H1 (cell line): ENCODE measurements at regions not wholly inside any gene's neighbourhood (a gene's known extent, or its start where the extent isn't known, plus 50 kb on each side); places are given as distances from the start of the nearest gene placed in this dataset.

Experiments used
- CTCF ChIA-PET: fragments of 300-600 bp; sonication (Branson Sonifier 250); formaldehyde crosslinking; loops from one replicate; lab custom pipeline; 2021; ENCODE audit not compliant: partially characterized antibody; lab: Charles Lee
- POLR2A ChIA-PET: fragments of 300-600 bp; sonication (Branson Sonifier 250); formaldehyde crosslinking; loops from one replicate; lab custom pipeline; 2021; ENCODE audit warnings: inconsistent platforms; ENCODE audit not compliant: partially characterized antibody; lab: Charles Lee
- DNase-seq, 2 experiments: peaks; one replicate each; pipeline versions ENCODE4 v3.0.0 to v3.0.0-alpha.2; 2010 to 2022; ENCODE audit warnings: low spot score in 2 of 2, low read depth in 1 of 2, mixed read lengths in 1 of 2
- FAIRE-seq: peaks from 2 replicates; lab custom pipeline; 2011; peaks lifted over from hg19 to GRCh38; lab: Jason Lieb, UNC
- H2AFZ ChIP-seq: 2 replicates; pipeline ENCODE4 v1.8.1; 2012; ENCODE audit warnings: low read length, inconsistent platforms
- H2AK5ac ChIP-seq: 2 replicates; pipeline ENCODE4 v1.6.1; 2013; ENCODE audit warnings: low read depth, low read length
- H2BK120ac ChIP-seq: replicated peaks from 2 replicates; pipeline ENCODE3; 2013; ENCODE audit warnings: low read depth, low read length, inconsistent platforms
- H2BK12ac ChIP-seq: 2 replicates; pipeline ENCODE4 v1.6.1; 2013; ENCODE audit warnings: low read depth, low read length
- H2BK15ac ChIP-seq: 2 replicates; pipeline ENCODE4 v1.6.1; 2013; ENCODE audit warnings: low read length
- H2BK20ac ChIP-seq: 2 replicates; pipeline ENCODE4 v1.6.1; 2013; ENCODE audit warnings: low read length
- H2BK5ac ChIP-seq: 2 replicates; pipeline ENCODE4 v1.6.1; 2013; ENCODE audit warnings: low read depth, low read length
- H3K14ac ChIP-seq: 2 replicates; pipeline ENCODE4 v1.6.1; 2013; ENCODE audit warnings: inconsistent platforms; ENCODE audit not compliant: insufficient read length
- H3K18ac ChIP-seq: 2 replicates; pipeline ENCODE4 v1.6.1; 2013; ENCODE audit warnings: low read length; ENCODE audit errors: extremely low read depth
- H3K23ac ChIP-seq: 2 replicates; pipeline ENCODE4 v1.6.1; 2013; ENCODE audit warnings: inconsistent platforms; ENCODE audit not compliant: insufficient read length
- H3K23me2 ChIP-seq: 2 replicates; pipeline ENCODE4 v1.6.1; 2013; ENCODE audit warnings: low read depth, low read length
- H3K27ac ChIP-seq: 2 replicates; pipeline ENCODE4 v1.6.1; 2011; ENCODE audit warnings: low read depth, low read length, inconsistent platforms
- H3K27me3 ChIP-seq, 4 experiments: replicated peaks in 1 of 4; 1 replicate in 1 of 4; 2 replicates in 3 of 4; pipeline versions ENCODE4 v1.6.1 to v1.8.1; 2011 to 2013; ENCODE audit warnings: low read length in 3 of 4, mild to moderate bottlenecking in 3 of 4, inconsistent platforms in 2 of 4, mixed read lengths in 2 of 4, moderate library complexity in 1 of 4; ENCODE audit not compliant: control insufficient read depth in 3 of 4, insufficient read depth in 3 of 4; ENCODE audit errors: extremely low read depth in 1 of 4
- H3K36me3 ChIP-seq, 4 experiments: 2 replicates each; pipeline versions ENCODE4 v1.6.1 to v1.8.1; 2011 to 2013; ENCODE audit warnings: mild to moderate bottlenecking in 4 of 4, low read length in 3 of 4, moderate library complexity in 2 of 4, control low read depth in 1 of 4, inconsistent platforms in 1 of 4; ENCODE audit not compliant: insufficient read depth in 4 of 4, control insufficient read depth in 2 of 4
- H3K4ac ChIP-seq: replicated peaks from 2 replicates; pipeline ENCODE3; 2013; ENCODE audit warnings: low read length, low read depth, mixed read lengths, inconsistent platforms; ENCODE audit not compliant: insufficient read length
- H3K4me1 ChIP-seq, 4 experiments: replicated peaks in 1 of 4; 1 replicate in 1 of 4; 2 replicates in 3 of 4; pipeline versions ENCODE4 v1.6.1 to v1.8.1; 2011 to 2013; ENCODE audit warnings: low read length in 3 of 4, inconsistent platforms in 2 of 4, mixed read lengths in 1 of 4; ENCODE audit not compliant: insufficient read depth in 4 of 4, control insufficient read depth in 3 of 4
- H3K4me2 ChIP-seq, 2 experiments: 2 replicates each; pipeline versions ENCODE4 v1.6.1 to v1.8.1; 2011 to 2013; ENCODE audit warnings: low read depth in 2 of 2, low read length in 2 of 2, control low read depth in 1 of 2, inconsistent platforms in 1 of 2, mild to moderate bottlenecking in 1 of 2; ENCODE audit not compliant: insufficient read depth in 1 of 2
- H3K4me3 ChIP-seq, 4 experiments: fragments of 200-600, 300-600 bp in 1 of 4; sonication (generic), shearing (Covaris generic), sonication (Bioruptor Twin) in 1 of 4; 2 replicates each; pipeline versions ENCODE4 v1.5.1 to v1.8.1; 2011 to 2016; ENCODE audit warnings: low read length in 4 of 4, low read depth in 3 of 4, control low read depth in 2 of 4, inconsistent platforms in 2 of 4, mild to moderate bottlenecking in 2 of 4, mixed read lengths in 1 of 4, moderate library complexity in 1 of 4; ENCODE audit not compliant: insufficient read depth in 2 of 4; ENCODE audit errors: extremely low read depth in 1 of 4
- H3K56ac ChIP-seq: replicated peaks from 2 replicates; pipeline ENCODE3; 2013; ENCODE audit warnings: low read depth, mild to moderate bottlenecking, mixed read lengths, low read length, inconsistent platforms; ENCODE audit not compliant: insufficient read length
- H3K79me1 ChIP-seq: 2 replicates; pipeline ENCODE4 v1.6.1; 2013; ENCODE audit warnings: low read depth, low read length, control low read depth
- H3K79me2 ChIP-seq, 2 experiments: 2 replicates each; pipeline versions ENCODE4 v1.6.1 to v1.8.1; 2012 to 2013; ENCODE audit warnings: low read length in 2 of 2, mild to moderate bottlenecking in 2 of 2, inconsistent platforms in 1 of 2; ENCODE audit not compliant: insufficient read depth in 2 of 2, control insufficient read depth in 1 of 2
- H3K9ac ChIP-seq, 4 experiments: replicated peaks in 1 of 4; 1 replicate in 1 of 4; 2 replicates in 3 of 4; pipeline versions ENCODE4 v1.6.1 to v1.8.1; 2011 to 2013; ENCODE audit warnings: low read depth in 3 of 4, low read length in 3 of 4, control low read depth in 2 of 4, mild to moderate bottlenecking in 2 of 4, moderate library complexity in 2 of 4, inconsistent platforms in 1 of 4; ENCODE audit errors: extremely low read depth in 1 of 4
- H3K9me3 ChIP-seq, 2 experiments: 2 replicates each; pipeline versions ENCODE4 v1.6.1 to v1.8.1; 2012 to 2013; ENCODE audit warnings: mild to moderate bottlenecking in 2 of 2, moderate library complexity in 2 of 2, control low read depth in 1 of 2, inconsistent platforms in 1 of 2, low read depth in 1 of 2, low read length in 1 of 2, mixed read lengths in 1 of 2; ENCODE audit not compliant: insufficient read depth in 2 of 2
- H4K20me1 ChIP-seq, 2 experiments: replicated peaks in 1 of 2; 2 replicates each; pipeline versions ENCODE3 to v1.8.1; 2011 to 2013; ENCODE audit warnings: inconsistent platforms in 2 of 2, low read length in 2 of 2, mild to moderate bottlenecking in 1 of 2; ENCODE audit not compliant: insufficient read depth in 2 of 2, control insufficient read depth in 1 of 2
- H4K5ac ChIP-seq: 2 replicates; pipeline ENCODE4 v1.6.1; 2013; ENCODE audit warnings: low read length, low read depth, mixed read lengths, inconsistent platforms; ENCODE audit not compliant: insufficient read length
- H4K8ac ChIP-seq: 2 replicates; pipeline ENCODE4 v1.8.0; 2013; ENCODE audit warnings: mild to moderate bottlenecking, moderate library complexity, low read length, inconsistent platforms; ENCODE audit not compliant: insufficient read depth; ENCODE audit errors: extremely low read depth
- H4K91ac ChIP-seq: replicated peaks from 2 replicates; pipeline ENCODE3; 2013; ENCODE audit warnings: low read length, mixed read lengths, inconsistent platforms; ENCODE audit not compliant: insufficient read length
- CBX5 ChIP-seq: fragments of 300-800, 300-1000 bp; sonication (generic); IDR thresholded peaks from 2 replicates; pipeline ENCODE4 v1.7.1; 2016; ENCODE audit warnings: antibody characterized with exemption, low read length, low read depth
- CBX8 ChIP-seq: fragments of 300-800, 300-1000 bp; sonication (generic); IDR thresholded peaks from 2 replicates; pipeline ENCODE4 v1.7.1; 2016; ENCODE audit warnings: low read depth, low read length, borderline replicate concordance
- CTCF ChIP-seq, 3 experiments: IDR thresholded peaks; 1 replicate in 2 of 3; 2 replicates in 1 of 3; pipeline versions ENCODE4 v1.5.1 to v1.6.1; 2011; ENCODE audit warnings: low read length in 3 of 3, mild to moderate bottlenecking in 3 of 3, inconsistent platforms in 2 of 3, low read depth in 1 of 3, moderate library complexity in 1 of 3; ENCODE audit not compliant: insufficient read depth in 1 of 3; ENCODE audit errors: control extremely low read depth in 1 of 3
- GABPA ChIP-seq: IDR thresholded peaks from 2 replicates; pipeline ENCODE4 v1.6.1; 2011; ENCODE audit warnings: mild to moderate bottlenecking, low read length, moderate library complexity, borderline replicate concordance; ENCODE audit not compliant: insufficient read depth
- JUND ChIP-seq: IDR thresholded peaks from 2 replicates; pipeline ENCODE4 v1.6.1; 2011; ENCODE audit warnings: mild to moderate bottlenecking, improper control_type of control experiment, low read length
- MAX ChIP-seq: IDR thresholded peaks from 2 replicates; pipeline ENCODE4 v1.6.1; 2012; ENCODE audit warnings: inconsistent platforms
- RBBP5 ChIP-seq: IDR thresholded peaks from 2 replicates; pipeline ENCODE4 v1.7.1; 2012; ENCODE audit warnings: low read depth, mild to moderate bottlenecking, inconsistent platforms, low read length, moderate library complexity, borderline replicate concordance
- RNF2 ChIP-seq: fragments of 200-900, 300-1000 bp; sonication (generic); IDR thresholded peaks from 2 replicates; pipeline ENCODE4 v1.7.1; 2016; ENCODE audit warnings: borderline replicate concordance, low read depth, mild to moderate bottlenecking, antibody characterized with exemption, low read length; ENCODE audit not compliant: poor library complexity, severe bottlenecking; ENCODE audit errors: missing control alignments
- YY1 ChIP-seq: IDR thresholded peaks from 2 replicates; pipeline ENCODE4 v1.6.1; 2011; ENCODE audit warnings: low read depth, mild to moderate bottlenecking, low read length
- ZNF274 ChIP-seq: IDR thresholded peaks from 2 replicates; pipeline ENCODE4 v1.7.0; 2012; ENCODE audit warnings: low read length, borderline replicate concordance; ENCODE audit errors: extremely low read depth
- WGBS, 2 experiments: shearing (Covaris generic) in 1 of 2; methylation state at CpG; one replicate each; pipeline versions ENCODE4 v1.1.6 to v1.1.7; 2013 to 2015; ENCODE audit warnings: low lambda C conversion rate in 2 of 2, mixed read lengths in 2 of 2, inconsistent platforms in 1 of 2, low coverage in 1 of 2, missing lambda C conversion rate in 1 of 2; ENCODE audit not compliant: insufficient replicate concordance in 2 of 2, insufficient coverage in 1 of 2, insufficient read length in 1 of 2; ENCODE audit errors: extremely low coverage in 1 of 2, missing lambda C conversion rate in 1 of 2; 5-methylcytosine and 5-hydroxymethylcytosine counted together

- no peaks in the 10 kb centered on the region for H3K79me1 ChIP-seq
- DNase-seq (no peak), FAIRE-seq (peak; percentile 7)
- H3K4me1 ChIP-seq: no peaks in the 10 kb centered on the region; a peak in 1 of 7 replicates
- H2BK5ac ChIP-seq: no peak overlapping the region
- no peak overlapping the region for H3K4ac ChIP-seq
- CTCF ChIA-PET: interaction anchor here (1.2 to 1.5 kb wide), 3 partner anchors 12 to 301 kb away, joined by 5 to 6 read pairs (median 5); no protein-coding TSS in a partner anchor
- 95% methylated on average over 3 of the region's 3 CpGs; no CpG with 5 or more reads in 1 of the 2 experiments for WGBS, 2 experiments
- H4K20me1 ChIP-seq: no peaks in the 10 kb centered on the region
- no peak overlapping the region for H4K8ac ChIP-seq
- no peak overlapping the region for H3K27ac ChIP-seq
- no peaks in the 10 kb centered on the region for H3K27me3 ChIP-seq
- H3K23me2 ChIP-seq: no peaks in the 10 kb centered on the region
- no peak overlapping the region for H3K56ac ChIP-seq
- no peaks in the 10 kb centered on the region for H3K79me2 ChIP-seq
- no peak overlapping the region for H3K23ac ChIP-seq
- no peak overlapping the region for H2BK120ac ChIP-seq
- no peak overlapping the region for H2BK20ac ChIP-seq
- no peak overlapping the region for H3K4me3 ChIP-seq
- H3K18ac ChIP-seq: no peak overlapping the region
- TF ChIP-seq CBX5: no peak
- no peak for TF ChIP-seq RBBP5
- no peak for TF ChIP-seq CTCF (IDR thresholded peaks at IDR 0.05; ENCODE audit: control extremely low read depth in 1 of 3, insufficient read depth in 1 of 3, low read depth in 1 of 3, low read length in 3 of 3)
- no peak for TF ChIP-seq CBX8
- no peak for TF ChIP-seq ZNF274
- no peak for TF ChIP-seq JUND
- no peak for TF ChIP-seq RNF2
- TF ChIP-seq YY1: no peak
- no peak for TF ChIP-seq MAX
- TF ChIP-seq GABPA: no peak
- no peak overlapping the region for H2BK12ac ChIP-seq
- H4K5ac ChIP-seq: no peak overlapping the region
- H2AK5ac ChIP-seq: no peak overlapping the region
- no peak overlapping the region for H3K14ac ChIP-seq
- H2AFZ ChIP-seq: no peak overlapping the region
- POLR2A ChIA-PET: interaction anchor here (0.7 kb wide), 1 partner anchor 29 kb away, joined by 3 read pairs; no protein-coding TSS in a partner anchor
- no peak overlapping the region for H3K4me2 ChIP-seq
- no peak overlapping the region for H3K9ac ChIP-seq
- no peak overlapping the region for H2BK15ac ChIP-seq
- H3K9me3 ChIP-seq: no peaks in the 10 kb centered on the region
- H3K36me3 ChIP-seq: no peaks in the 10 kb centered on the region
- H4K91ac ChIP-seq: no peak overlapping the region
Observed at GRCh38 chr2:181130686-181131085, 150.3 kb downstream of the UBE2E3 start.
